AG20443 (cell line): ENCODE measurements at regions not wholly inside any gene's neighbourhood (a gene's known extent, or its start where the extent isn't known, plus 50 kb on each side); places are given as distances from the start of the nearest gene placed in this dataset.

ENCODE experiments used
- DNase-seq: peaks from one replicate; pipeline ENCODE4 v3.0.0; 2012; ENCODE audit warnings: low spot score, mixed read lengths

GRCh38 chr12:98424726-98425401 lies 90.5 kb upstream of the TMPO start:
- peak; percentile 79 for DNase-seq

DNA sequence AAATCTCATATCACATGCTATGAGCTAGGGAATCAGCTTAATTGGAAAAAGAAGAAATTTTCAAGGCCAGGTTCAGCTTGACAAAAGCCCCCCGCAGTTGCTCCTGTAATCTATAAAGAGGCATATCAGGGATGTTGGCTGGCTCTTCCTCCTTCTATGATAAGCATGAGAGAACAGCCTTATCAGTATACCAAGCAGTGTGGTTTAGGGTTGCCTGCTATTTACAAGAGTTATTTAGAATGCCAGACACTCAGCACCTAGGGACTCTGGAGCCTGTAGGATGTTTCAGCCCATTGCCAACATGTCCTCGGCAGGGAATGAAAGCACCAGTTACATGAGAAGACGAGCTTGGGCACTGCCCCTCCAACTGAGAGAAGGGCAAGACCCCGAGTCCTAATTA lies 89.5 kb upstream of the TMPO start:
- no peak for DNase-seq

DNA sequence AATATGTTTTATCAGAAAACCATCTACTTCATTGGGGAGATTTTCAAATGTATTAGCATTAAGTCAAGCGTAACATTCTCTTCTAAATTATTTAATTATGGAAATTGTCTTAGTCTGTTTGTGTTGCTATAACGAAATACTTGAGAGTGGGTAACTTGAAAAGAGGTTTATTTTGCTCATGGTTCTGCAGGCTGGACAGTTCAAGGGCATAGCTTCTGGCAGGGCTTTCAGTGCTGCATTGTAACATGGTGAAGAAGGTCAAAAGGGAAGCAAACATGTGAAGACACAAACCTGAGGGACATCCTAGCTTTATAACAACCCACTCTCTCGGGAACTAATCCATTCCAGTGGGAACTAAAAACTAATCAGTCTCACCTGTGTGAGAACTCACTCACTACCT lies 84.3 kb upstream of the TMPO start:
- no peak for DNase-seq

- DNase-seq, result no peak
These were observed 78.2 kb upstream of the TMPO start for GRCh38 chr12:98437166-98437565.

DNA sequence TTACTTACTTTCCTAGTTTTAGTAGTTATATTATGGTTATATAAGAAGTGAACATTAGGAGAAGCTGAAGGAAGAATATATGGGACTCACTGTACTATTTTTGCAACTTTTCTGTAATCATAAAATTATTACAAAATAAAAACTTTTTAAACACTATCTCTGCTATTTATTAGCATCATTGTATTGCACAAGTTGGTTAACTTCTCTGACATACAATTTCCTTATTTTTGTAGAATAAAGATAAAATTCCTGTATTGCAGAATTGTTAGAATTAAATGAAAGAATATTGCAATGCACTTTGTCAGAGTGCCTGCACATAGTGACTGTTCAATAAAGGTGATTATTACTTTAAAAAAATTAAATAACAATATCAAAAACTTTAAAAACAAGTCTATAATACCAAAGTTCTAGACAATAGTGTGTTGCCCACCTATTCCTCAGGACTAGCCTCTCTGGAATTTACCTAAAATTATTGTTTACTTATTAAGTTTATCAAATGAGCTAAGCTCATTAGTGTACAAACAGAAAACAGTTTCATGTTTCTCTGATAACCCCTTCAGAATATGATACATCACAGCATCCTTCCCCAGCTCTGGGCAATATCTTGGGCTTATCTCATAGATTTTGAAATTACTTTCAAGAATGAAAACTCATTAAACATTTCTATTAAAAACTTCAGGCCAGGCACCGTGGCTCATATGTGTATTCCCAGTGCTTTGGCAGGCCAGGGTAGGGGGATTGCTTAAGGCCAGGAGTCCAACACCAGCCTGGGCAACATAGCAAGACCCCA lies 77.4 kb upstream of the TMPO start:
- DNase-seq, result no peak

DNA sequence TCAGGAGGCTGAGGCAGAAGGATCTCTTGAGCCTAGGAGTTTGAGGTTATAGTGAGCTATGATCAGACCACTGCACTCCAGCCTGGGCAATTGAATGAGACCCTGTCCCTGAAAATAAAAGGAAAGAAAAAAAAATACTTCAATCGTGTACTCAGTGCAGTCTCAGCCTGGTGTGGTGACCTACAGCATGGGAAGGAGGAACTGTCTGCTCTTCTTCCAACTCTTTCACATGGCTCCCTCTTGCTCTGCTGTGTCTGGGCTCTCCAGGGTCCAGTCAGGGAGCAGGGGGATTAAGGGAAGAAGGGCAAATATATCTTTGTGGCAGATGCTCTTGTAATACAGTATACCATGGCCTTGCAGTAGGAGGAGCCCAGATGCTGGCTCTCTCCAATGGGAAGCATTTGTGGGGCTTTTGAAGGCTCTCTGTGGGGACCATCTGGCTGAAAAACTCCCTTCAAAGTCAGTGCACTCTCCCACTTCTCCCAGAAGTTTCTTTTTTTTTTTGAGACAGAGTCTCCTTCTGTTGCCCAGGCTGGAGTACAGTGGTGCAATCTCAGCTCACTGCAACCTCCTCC lies 76.6 kb upstream of the TMPO start:
- no peak for DNase-seq

GRCh38 chr12:98439471-98439951 lies 75.9 kb upstream of the TMPO start:
- peak; percentile 50 for DNase-seq

DNA sequence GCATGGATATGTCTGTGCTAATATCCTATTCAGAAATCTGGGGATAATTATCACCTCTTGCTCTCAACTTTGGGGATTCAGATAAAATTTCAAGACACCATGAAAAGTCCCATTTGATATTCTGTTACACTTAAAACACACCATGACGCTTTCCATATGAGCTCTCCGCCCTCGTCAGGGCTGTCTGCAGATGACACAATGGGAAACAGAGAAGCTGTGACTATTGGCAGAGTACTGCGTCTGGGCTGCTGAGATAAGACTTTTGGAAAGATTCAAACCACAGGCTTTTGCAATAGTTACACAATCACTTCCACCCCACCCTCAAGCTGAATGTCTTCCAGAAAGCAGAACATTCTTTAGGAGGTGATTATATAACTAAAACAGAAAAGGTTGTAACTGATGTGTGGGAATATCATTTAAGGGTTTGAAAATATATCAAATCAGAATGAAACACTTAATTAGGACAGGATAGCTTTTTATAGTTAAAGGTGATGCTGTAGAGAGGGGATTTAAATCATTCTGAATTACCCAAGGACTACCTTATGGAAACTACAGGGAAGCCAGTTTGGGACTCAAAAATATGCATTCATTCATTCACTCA lies 75.3 kb upstream of the TMPO start:
- peak; percentile 93 for DNase-seq

DNA sequence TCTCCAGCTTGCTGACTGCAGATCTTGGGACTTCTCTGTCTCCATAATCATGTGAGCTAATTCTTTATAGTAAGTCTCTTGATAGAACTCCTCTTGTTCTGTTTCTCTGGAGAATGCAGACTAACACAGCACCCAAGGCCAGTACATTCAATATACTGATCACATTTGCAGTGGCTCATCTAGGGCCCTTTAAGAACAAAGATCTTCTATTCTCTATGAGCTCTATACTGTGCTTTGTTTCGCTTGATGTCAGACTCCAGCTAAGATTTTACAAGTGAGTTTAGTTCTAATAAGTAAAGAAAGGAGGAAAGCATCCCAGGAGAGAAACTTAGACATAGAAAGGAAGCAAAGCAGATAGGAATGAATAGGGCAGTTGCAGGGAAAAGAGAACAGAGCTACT lies 69.3 kb upstream of the TMPO start:
- no peak for DNase-seq

DNA sequence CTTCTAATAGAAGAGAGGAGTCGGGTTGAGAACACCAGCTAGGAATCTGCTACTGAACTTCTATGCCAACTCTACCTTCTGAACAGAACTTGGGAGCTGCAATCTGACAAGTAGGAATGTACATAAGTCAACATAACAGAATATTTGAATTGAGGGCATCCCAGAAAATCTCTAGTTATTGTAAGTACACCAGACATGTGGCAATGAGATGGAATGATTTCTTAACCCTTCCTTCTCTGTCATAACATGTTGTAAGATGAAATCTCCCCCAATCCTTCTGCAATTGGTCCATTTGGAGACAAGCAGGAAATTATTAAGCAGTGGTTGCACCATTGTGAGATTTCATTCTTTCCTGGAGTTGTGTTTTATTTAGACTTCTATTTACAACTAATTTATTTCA lies 68.7 kb upstream of the TMPO start:
- DNase-seq, result no peak

- DNase-seq, result no peak
These were observed 65.8 kb upstream of the TMPO start for GRCh38 chr12:98449584-98449983.

DNA sequence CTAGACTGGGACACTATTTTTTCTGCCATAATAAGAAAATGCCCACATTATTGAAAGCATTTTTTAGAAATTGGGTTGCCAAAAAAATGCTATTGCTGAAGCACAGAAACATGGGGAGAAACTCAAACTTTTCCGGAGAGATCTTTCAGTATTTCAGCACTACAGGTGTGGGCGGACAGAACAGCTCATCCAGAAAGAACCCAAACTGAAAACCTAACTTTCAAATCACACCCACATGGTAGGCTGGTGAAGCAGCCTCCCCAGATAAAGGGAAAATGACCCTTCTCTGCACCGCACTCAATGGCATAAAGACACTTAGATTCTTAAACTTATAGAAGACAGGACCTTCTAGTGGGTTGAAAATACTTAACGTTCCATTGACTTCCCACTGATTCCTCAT lies 62.3 kb upstream of the TMPO start:
- no peak for DNase-seq

- DNase-seq, result no peak
These were observed 61.9 kb upstream of the TMPO start for GRCh38 chr12:98453492-98453891.

- DNase-seq, result no peak
These were observed 59.3 kb upstream of the TMPO start for GRCh38 chr12:98456041-98456440.

DNA sequence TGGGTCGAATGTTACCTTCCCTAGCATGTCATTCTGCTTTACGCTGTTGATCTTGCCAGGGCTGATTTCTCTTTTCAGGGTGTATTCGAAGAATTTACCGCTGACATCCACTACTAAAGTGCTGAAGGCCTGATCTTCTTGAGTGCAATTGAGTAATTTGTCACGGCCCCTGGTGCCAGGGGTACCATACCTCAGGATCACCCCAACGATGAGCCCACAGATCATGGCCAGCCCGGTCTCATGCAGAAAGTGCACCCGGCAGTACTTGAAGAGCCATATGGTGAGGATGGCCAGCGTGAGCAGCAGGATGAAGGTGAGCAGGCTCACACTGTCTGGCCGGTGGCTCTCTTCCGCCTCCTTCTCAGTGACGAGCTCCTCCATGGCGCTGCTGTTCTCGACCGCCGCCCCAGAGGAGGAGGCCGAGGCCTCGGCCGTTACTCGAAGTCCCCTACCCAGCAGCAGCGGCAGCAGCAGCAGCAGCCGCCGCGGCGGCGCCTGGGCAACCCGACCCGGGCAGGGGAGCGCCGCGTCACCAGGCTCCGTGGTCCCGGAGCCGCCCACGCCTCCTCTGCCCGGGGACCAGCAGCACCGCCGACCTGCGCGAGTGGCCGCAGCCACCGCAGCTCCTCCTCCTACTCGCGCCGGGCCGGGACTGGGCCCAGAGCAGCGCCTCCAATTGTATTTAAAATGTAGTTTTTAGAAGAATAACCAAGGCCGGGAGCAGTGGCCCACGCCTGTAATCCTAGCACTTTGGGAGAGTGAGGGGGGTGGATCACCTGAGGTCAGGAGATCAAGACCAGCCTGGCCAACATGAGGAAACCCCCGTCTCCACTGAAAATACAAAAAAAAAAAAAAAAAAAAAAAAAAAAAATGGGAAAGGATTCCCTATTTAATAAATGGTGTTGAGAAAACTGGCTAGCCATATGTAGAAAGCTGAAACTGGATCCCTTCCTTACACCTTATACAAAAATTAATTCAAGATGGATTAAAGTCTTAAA lies 58.5 kb upstream of the TMPO start:
- peak; percentile 88 for DNase-seq

DNA sequence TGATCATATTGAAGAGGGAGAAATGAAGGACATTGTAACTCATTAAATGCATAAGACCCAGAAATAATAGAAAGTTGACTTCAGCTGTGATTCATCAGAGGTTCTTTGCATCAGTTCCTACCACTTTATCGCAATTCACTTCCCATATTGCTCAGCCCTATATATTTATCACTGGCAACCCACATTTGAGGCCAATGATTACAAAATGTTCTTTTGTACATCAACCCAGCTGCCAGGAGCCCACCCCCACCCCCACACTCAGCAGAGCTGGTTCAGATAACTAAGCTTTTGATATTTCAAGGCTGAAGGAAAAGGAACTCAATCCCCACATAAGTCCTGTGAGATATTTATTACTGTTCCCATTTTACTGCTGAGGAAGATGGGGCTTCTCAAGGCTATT lies 51.2 kb upstream of the TMPO start:
- DNase-seq, result no peak

DNA sequence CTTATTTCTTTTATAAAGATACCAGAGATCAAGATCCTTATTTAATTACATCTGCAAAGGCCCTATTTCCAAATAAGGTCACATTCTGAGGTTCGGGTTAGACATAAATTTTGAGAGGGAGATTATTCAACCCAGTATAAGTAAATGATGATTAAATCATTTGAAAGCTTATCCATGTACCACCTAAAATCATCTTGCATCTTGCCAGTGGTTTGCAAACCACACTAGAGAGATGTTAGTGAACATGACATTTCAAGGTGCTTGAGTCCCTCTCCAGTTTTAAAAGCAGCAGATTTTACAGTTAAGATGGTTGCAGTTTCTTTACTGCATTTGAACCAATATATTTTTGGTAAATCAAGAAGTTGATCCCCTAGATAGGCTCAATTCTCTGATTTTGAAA lies 49.9 kb upstream of the TMPO start:
- no peak for DNase-seq
